NT2/D1 (cell line): ENCODE measurements at regions not wholly inside any gene's neighbourhood (a gene's known extent, or its start where the extent isn't known, plus 50 kb on each side); places are given as distances from the start of the nearest gene placed in this dataset.

ENCODE experiments used
- DNase-seq: peaks from one replicate; pipeline ENCODE4 v3.0.0-alpha.2; 2011; ENCODE audit warnings: low read depth, low spot score
- H3K27me3 ChIP-seq: 2 replicates; pipeline ENCODE4 v1.6.0; 2011; ENCODE audit warnings: mild to moderate bottlenecking; ENCODE audit not compliant: insufficient read length, insufficient read depth
- H3K36me3 ChIP-seq: 2 replicates; pipeline ENCODE4 v1.6.1; 2011; ENCODE audit warnings: mild to moderate bottlenecking, low read length, mixed read lengths; ENCODE audit not compliant: insufficient read depth, insufficient read length
- H3K4me1 ChIP-seq: 2 replicates; pipeline ENCODE4 v1.5.1; 2011; ENCODE audit not compliant: insufficient read depth, insufficient read length
- H3K4me3 ChIP-seq: 2 replicates; pipeline ENCODE4 v1.5.1; 2011; ENCODE audit warnings: low read depth; ENCODE audit not compliant: insufficient read length
- H3K9ac ChIP-seq: 2 replicates; pipeline ENCODE4 v1.6.0; 2011; ENCODE audit warnings: low read depth; ENCODE audit not compliant: insufficient read length
- H3K9me3 ChIP-seq: 2 replicates; pipeline ENCODE4 v1.5.1; 2011; ENCODE audit warnings: mild to moderate bottlenecking, low read length; ENCODE audit not compliant: insufficient read depth
- SUZ12 ChIP-seq: IDR thresholded peaks from 2 replicates; pipeline ENCODE4 v1.6.1; 2011; ENCODE audit not compliant: insufficient read length, insufficient read depth; ENCODE audit errors: extremely low read depth
- YY1 ChIP-seq: IDR thresholded peaks from 2 replicates; pipeline ENCODE4 v1.6.1; 2011; ENCODE audit not compliant: insufficient read length, insufficient read depth
- ZNF274 ChIP-seq: IDR thresholded peaks from 2 replicates; pipeline ENCODE4 v1.6.1; 2011; ENCODE audit warnings: mild to moderate bottlenecking, low read depth, low read length

DNA sequence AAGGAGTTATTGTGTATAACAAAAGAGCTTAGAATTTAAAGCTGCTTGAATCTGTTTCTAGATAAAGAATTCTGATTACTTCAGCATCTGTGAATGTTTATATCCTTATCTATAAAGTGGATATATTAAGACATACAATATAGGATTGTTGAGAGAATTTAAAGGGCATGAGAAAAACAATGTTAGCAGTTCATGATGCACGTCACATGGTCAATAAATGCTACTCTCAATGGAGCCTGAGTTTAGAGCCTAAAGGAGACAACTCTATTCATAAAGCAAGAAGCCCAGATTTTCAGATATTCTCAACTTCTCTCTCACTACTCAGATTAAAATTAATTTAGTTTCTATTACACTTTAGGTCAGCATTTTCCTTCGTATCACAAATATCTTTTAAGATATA is 666.7 kb upstream of the CDH18 start:
- Histone ChIP-seq H3K9ac (no peak overlapping the region), H3K4me3 (no peak overlapping the region), H3K4me1 (no peaks in the 10 kb centered on the region), H3K27me3 (no peaks in the 10 kb centered on the region), H3K9me3 (no peaks in the 10 kb centered on the region), H3K36me3 (no peaks in the 10 kb centered on the region)
- DNase-seq: no peak
- TF ChIP-seq YY1 (no peak), SUZ12 (no peak), ZNF274 (no peak)

DNA sequence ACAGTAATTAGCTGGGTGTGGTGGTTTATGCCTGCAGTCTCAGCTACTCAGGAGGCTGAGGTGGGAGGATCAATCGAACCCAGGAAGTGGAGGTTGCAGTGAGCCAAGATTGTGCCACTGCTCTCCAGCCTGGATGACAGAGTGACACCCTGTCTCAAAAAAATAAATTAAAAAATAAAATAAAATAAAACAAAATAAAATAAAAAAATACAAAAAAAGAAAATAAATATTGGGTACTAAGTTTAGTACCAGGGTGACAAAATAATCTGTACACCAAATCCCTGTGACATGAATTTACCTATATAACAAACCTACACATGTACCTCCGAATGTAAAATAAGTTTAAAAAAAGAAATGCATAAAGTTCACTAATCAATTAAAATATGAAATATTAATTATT is 666.0 kb upstream of the CDH18 start:
- DNase-seq: no peak
- Histone ChIP-seq H3K36me3 (no peaks in the 10 kb centered on the region), H3K9ac (no peak overlapping the region), H3K4me1 (no peaks in the 10 kb centered on the region), H3K27me3 (no peaks in the 10 kb centered on the region), H3K4me3 (no peak overlapping the region), H3K9me3 (no peaks in the 10 kb centered on the region)
- TF ChIP-seq SUZ12 (no peak), YY1 (no peak), ZNF274 (no peak)

DNA sequence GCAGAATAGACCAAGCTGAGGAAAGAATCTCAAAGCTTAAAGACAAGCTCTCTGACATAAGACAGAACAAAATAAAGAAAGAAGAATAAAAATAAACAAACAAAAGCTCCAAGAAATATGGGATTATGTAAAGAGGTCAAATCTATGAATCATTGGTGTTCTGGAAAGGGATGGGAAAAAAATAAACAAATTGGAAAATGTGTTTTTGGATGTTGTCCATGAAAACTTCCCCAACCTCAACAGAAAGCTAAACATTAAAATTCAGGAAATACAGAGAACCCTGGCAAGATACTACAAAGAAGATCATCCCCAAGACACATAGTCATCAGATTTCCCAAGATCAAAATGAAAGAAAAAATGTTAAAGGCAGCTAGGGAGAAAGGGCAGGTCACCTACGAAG is 662.0 kb upstream of the CDH18 start:
- no peaks in the 10 kb centered on the region for H3K9me3 ChIP-seq
- no peak for DNase-seq
- H3K4me1 ChIP-seq: peaks cover 4% of the 10 kb centered on the region
- H3K9ac ChIP-seq: no peak overlapping the region
- no peaks in the 10 kb centered on the region for H3K27me3 ChIP-seq
- no peaks in the 10 kb centered on the region for H3K36me3 ChIP-seq
- no peak overlapping the region for H3K4me3 ChIP-seq
- TF ChIP-seq SUZ12 (no peak), YY1 (no peak), ZNF274 (no peak)

DNA sequence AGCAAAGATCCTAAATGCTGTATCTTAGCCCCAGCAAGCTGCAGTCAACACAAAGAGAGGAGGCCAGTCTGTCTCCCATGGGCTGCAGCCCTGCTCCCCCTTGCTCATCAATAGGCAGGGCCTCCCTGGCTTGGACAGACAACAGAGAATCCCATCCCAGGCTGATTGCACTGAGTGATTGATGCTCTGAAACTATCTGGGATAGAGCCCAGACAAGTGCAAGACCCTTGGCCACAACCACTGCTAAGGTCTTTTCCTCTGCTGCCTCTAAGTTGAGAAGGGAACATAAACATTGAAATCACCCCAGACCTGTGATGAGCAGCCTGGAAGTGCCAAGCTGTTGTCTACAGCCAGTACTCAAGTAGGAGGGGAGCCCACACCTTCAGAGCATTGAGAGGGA is 661.0 kb upstream of the CDH18 start:
- TF ChIP-seq YY1 (no peak), ZNF274 (no peak)
- H3K4me3 ChIP-seq: no peak overlapping the region
- no peaks in the 10 kb centered on the region for H3K27me3 ChIP-seq
- H3K9me3 ChIP-seq: no peaks in the 10 kb centered on the region
- peaks cover 4% of the 10 kb centered on the region for H3K4me1 ChIP-seq
- no peak for DNase-seq
- no peak overlapping the region for H3K9ac ChIP-seq
- H3K36me3 ChIP-seq: no peaks in the 10 kb centered on the region

DNA sequence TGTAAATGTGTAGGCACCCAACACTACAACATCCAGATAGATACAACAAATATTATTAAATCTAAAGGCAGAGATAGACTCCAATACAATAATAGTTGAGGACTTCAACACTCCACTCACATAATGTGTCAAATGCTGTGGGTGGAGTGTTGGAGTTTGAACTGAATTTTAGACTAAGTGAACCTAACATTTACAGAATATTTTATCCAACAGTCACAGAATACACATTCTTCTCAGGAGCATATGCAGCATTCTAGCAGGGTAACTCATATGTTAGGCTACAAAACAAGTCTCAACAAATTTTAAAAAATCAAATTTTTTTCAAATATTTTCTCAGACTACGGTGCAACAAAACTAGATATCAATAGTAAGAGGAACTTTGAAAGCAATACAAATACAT is 648.7 kb upstream of the CDH18 start:
- DNase-seq: no peak
- Histone ChIP-seq H3K4me1 (no peaks in the 10 kb centered on the region), H3K4me3 (no peak overlapping the region), H3K36me3 (no peaks in the 10 kb centered on the region), H3K27me3 (no peaks in the 10 kb centered on the region), H3K9me3 (no peaks in the 10 kb centered on the region), H3K9ac (no peak overlapping the region)
- TF ChIP-seq YY1: no peak
- TF ChIP-seq SUZ12: no peak
- no peak for TF ChIP-seq ZNF274

DNA sequence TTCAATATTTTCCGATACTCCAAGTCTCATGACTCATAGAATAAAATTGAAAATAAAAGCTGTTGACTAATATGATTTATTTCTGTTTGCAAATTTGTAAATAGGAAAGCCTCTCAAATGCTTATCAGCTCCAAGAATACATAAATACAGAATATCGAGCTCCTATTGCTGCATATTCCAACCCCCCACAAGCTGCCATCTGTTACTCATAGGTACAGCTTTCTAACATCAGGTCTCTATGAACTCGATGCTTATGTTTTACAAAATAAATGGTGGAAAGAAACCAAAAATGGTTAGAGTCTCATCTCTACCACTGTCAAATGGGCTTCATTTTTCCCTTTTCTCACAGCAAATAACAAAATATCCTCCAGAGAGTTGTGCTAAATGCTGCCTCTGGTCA is 631.6 kb upstream of the CDH18 start:
- TF ChIP-seq SUZ12 (no peak), YY1 (no peak), ZNF274 (no peak)
- Histone ChIP-seq H3K36me3 (no peaks in the 10 kb centered on the region), H3K4me3 (no peak overlapping the region), H3K27me3 (no peaks in the 10 kb centered on the region), H3K9me3 (no peaks in the 10 kb centered on the region), H3K4me1 (no peaks in the 10 kb centered on the region), H3K9ac (no peak overlapping the region)
- DNase-seq: no peak

DNA sequence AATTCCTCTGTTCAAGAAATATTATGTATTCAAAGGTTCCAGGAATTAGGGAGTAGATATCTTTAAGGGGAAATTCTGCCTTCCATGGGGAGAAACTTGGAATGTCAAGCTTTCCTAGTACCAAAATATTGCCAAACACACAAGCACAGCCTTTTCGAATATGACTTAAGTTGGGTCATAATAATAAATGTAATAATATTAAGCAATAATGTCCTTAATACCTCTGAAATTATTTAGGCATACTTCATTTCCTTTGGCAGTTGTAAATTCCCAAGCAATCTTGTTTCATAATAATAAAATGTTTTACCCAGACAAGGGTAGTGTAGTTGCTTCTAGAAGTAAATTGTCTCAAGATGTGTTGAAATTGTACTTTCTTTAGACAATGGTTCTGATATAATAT is 630.3 kb upstream of the CDH18 start:
- H3K9me3 ChIP-seq: no peaks in the 10 kb centered on the region
- DNase-seq: no peak
- H3K27me3 ChIP-seq: no peaks in the 10 kb centered on the region

DNA sequence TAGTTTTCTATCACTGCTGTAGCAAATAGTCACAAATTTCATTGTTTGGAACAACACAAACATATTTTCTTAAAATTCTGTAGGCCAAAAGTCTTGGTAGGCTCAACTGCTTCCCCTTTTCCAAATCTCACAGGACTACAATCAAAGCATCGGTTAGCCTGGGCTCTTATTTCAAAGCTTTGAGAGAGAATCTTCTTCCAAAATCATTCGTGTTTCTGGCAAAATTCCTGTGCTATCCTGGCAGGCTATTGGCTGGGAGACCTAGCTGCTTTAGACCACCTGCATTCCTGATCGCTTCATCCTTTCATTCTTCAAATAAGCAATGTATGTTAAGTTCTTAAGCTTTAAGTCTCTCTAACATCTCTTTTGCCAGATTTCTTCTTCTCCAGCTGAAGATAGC is 629.8 kb upstream of the CDH18 start:
- Histone ChIP-seq H3K9me3 (no peaks in the 10 kb centered on the region), H3K9ac (no peak overlapping the region), H3K4me1 (no peaks in the 10 kb centered on the region), H3K36me3 (no peaks in the 10 kb centered on the region), H3K27me3 (no peaks in the 10 kb centered on the region), H3K4me3 (no peak overlapping the region)
- TF ChIP-seq SUZ12 (no peak), ZNF274 (no peak), YY1 (no peak)
- no peak for DNase-seq

More for the DNA sequence above, 630.3 kb upstream of the CDH18 start:
- Histone ChIP-seq H3K9ac (no peak overlapping the region), H3K4me1 (no peaks in the 10 kb centered on the region), H3K4me3 (no peak overlapping the region), H3K36me3 (no peaks in the 10 kb centered on the region)
- TF ChIP-seq YY1 (no peak), SUZ12 (no peak), ZNF274 (no peak)
